ENCODE measurements at regions not wholly inside any gene's neighbourhood (a gene's known extent, or its start where the extent isn't known, plus 50 kb on each side); places are given as distances from the start of the nearest gene placed in this dataset.

- no peak for DNase-seq (ENCODE audit: low read depth)
- no peak overlapping the region for H3K4me3 ChIP-seq (ENCODE audit: control insufficient read depth, low read depth, low read length)
- TF ChIP-seq, protein P1, sequence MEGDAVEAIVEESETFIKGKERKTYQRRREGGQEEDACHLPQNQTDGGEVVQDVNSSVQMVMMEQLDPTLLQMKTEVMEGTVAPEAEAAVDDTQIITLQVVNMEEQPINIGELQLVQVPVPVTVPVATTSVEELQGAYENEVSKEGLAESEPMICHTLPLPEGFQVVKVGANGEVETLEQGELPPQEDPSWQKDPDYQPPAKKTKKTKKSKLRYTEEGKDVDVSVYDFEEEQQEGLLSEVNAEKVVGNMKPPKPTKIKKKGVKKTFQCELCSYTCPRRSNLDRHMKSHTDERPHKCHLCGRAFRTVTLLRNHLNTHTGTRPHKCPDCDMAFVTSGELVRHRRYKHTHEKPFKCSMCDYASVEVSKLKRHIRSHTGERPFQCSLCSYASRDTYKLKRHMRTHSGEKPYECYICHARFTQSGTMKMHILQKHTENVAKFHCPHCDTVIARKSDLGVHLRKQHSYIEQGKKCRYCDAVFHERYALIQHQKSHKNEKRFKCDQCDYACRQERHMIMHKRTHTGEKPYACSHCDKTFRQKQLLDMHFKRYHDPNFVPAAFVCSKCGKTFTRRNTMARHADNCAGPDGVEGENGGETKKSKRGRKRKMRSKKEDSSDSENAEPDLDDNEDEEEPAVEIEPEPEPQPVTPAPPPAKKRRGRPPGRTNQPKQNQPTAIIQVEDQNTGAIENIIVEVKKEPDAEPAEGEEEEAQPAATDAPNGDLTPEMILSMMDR (conservative IDR thresholded peaks at IDR 0.05; ENCODE audit: control insufficient read depth, insufficient read depth, low read depth, low read length), result no peak
Measured at GRCh38 chr3:144655423-144655822, 683.8 kb downstream of the DIPK2A start.

- TF ChIP-seq, protein P1 (conservative IDR thresholded peaks at IDR 0.05; ENCODE audit: control insufficient read depth, insufficient read depth, low read depth, low read length), result no peak
Measured at GRCh38 chr3:144660186-144660585, 688.6 kb downstream of the DIPK2A start.

GRCh38 chr3:144662729-144663128, 691.1 kb downstream of the DIPK2A start:
- TF ChIP-seq, protein P1 (conservative IDR thresholded peaks at IDR 0.05; ENCODE audit: control insufficient read depth, insufficient read depth, low read depth, low read length), result no peak
- no peak for DNase-seq (ENCODE audit: low read depth)

More at GRCh38 chr3:144660186-144660585, 688.6 kb downstream of the DIPK2A start:
- no peak overlapping the region for H3K4me3 ChIP-seq (ENCODE audit: control insufficient read depth, low read depth, low read length)
- no peak for DNase-seq (ENCODE audit: low read depth)

DNA sequence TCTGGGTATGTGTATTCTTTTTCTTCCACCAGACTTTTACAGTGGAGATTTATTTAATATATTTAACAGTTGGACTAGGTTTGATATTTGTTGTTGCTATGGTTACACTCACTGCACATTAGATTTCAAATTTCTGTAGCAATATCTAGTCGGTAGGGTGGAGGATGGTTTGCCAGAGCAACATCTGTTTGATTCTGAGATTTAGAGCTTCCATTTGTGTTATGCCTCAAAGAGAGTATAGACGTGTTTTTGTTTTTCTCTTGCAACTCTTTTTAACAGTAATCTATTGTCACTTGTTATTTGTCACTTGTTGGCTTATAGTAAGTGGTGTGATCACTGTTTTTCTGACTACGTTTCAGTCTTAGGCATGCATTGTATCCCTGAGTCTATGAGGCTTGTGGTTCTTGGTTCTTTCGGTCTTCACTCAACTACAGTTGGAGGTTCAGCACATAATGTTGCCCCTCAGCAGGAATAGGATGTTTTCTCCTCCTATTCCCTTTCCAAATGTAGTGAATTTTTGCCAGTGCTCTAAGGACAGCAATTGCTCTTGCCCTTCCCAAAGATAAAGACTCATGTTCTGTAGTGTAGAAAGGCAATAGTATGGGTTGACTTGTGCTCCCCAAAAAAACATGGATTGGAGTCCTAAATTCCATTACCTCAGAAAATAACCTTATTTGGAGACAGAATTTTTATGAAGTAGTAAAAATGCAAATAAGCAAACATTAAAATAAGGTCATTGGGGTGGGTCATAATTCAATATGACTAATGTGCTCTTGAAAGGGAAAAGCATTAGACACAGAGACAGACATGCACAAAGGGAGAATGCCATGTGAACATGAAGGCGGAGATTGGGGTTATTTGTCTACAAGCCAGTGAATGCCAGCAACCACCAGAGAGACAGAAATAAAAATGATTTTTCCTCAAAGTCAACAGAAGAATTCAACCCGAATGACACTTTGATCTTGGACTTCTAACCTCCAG, 692.1 kb downstream of the DIPK2A start:
- no peak for DNase-seq (ENCODE audit: low read depth)
- H3K4me3 ChIP-seq (ENCODE audit: control insufficient read depth, low read depth, low read length), result no peak overlapping the region
- TF ChIP-seq, protein P1 (conservative IDR thresholded peaks at IDR 0.05; ENCODE audit: control insufficient read depth, insufficient read depth, low read depth, low read length), result no peak

More at GRCh38 chr3:144662729-144663128, 691.1 kb downstream of the DIPK2A start:
- H3K4me3 ChIP-seq (ENCODE audit: control insufficient read depth, low read depth, low read length), result no peak overlapping the region

DNA sequence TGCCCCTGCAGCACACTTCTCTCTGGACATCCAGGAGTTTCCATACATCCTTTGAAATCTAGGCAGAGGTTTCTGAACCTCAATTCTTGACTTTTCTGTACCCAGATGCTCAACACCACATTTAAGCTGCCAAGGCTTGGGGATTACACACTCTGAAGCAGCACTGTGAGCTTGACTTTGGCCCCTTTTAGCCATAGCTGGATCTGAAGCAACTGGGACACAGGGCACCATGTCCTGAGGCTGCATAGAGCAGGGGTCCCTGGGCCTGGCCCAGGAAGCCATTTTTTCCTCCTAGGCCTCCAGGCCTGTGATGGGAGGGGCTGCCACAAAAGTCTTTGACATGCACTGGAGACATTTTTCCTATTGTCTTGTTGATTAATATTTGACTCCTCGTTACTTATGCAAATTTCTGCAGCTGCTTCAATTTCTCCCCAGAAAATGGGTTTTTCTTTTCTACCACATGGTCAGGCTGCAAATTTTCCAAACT, 694.0 kb downstream of the DIPK2A start:
- TF ChIP-seq, protein P1 (conservative IDR thresholded peaks at IDR 0.05; ENCODE audit: control insufficient read depth, insufficient read depth, low read depth, low read length), result no peak
- no peak overlapping the region for H3K4me3 ChIP-seq (ENCODE audit: control insufficient read depth, low read depth, low read length)
- DNase-seq (ENCODE audit: low read depth), result no peak

DNA sequence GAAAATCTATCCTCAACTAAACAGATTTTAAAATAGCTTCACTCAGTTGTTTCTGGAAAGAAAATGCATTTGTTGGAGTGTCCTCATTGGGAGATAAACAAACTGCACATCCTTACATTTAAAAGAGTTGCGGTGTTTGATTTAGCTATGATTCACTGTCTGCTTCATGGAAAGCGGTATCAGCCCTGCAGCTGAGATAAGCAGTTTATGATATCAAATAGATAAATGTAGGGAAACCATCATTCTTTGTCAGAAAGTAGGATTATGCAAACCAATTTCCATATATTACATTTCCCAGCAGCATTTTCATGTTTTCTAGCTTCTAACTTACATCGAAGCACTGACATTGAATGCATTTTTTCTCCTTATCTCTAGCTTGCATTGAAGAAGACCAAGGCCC, 698.9 kb downstream of the DIPK2A start:
- H3K4me3 ChIP-seq (ENCODE audit: control insufficient read depth, low read depth, low read length), result no peak overlapping the region
- DNase-seq (ENCODE audit: low read depth), result no peak
- TF ChIP-seq, protein P1 (conservative IDR thresholded peaks at IDR 0.05; ENCODE audit: control insufficient read depth, insufficient read depth, low read depth, low read length), result no peak
